Ramos (cell line): ENCODE measurements at regions not wholly inside any gene's neighbourhood (a gene's known extent, or its start where the extent isn't known, plus 50 kb on each side); places are given as distances from the start of the nearest gene placed in this dataset.
"Not testable (repeated sequence)": the region's sequence is repeated elsewhere in the genome, so short reads cannot be mapped to it uniquely, and the experiment has no call there.

Source experiments
- in situ Hi-C: fragments of 300-500 bp; cut with MboI; formaldehyde crosslinking; loops from one replicate; pipeline ENCODE4 v1.14.3; 2022; ENCODE audit warnings: low sequenced_read_pairs; ENCODE audit not compliant: unreplicated experiment

- in situ Hi-C loops, result no loop called here
Observed at GRCh38 chr16:13587181-13587580, 332.8 kb upstream of the ERCC4 start.

GRCh38 chr16:13594823-13595222 is 325.1 kb upstream of the ERCC4 start:
- in situ Hi-C loops, result no loop called here

- in situ Hi-C loops, result no loop called here
Observed at GRCh38 chr16:13606804-13607203, 313.1 kb upstream of the ERCC4 start.

GRCh38 chr16:13607289-13607688 is 312.7 kb upstream of the ERCC4 start:
- in situ Hi-C loops, result no loop called here

GRCh38 chr16:13611596-13611995 is 308.4 kb upstream of the ERCC4 start:
- in situ Hi-C loops, result no loop called here

GRCh38 chr16:13612623-13613022 is 307.3 kb upstream of the ERCC4 start:
- in situ Hi-C loops, result no loop called here

- in situ Hi-C loops, result no loop called here
Observed at GRCh38 chr16:13613165-13613564, 306.8 kb upstream of the ERCC4 start.

GRCh38 chr16:13621639-13622038 is 298.3 kb upstream of the ERCC4 start:
- in situ Hi-C loops, result no loop called here

- in situ Hi-C loops, result no loop called here
Observed at GRCh38 chr16:13628156-13628555, 291.8 kb upstream of the ERCC4 start.

- in situ Hi-C loops, result no loop called here
Observed at GRCh38 chr16:13629704-13630103, 290.2 kb upstream of the ERCC4 start.

- in situ Hi-C loops, result no loop called here
Observed at GRCh38 chr16:13630374-13630773, 289.6 kb upstream of the ERCC4 start.

GRCh38 chr16:13631213-13631767 is 288.7 kb upstream of the ERCC4 start:
- in situ Hi-C loops, result no loop called here

- in situ Hi-C loops, result no loop called here
Observed at GRCh38 chr16:13631916-13632315, 288.0 kb upstream of the ERCC4 start.

- in situ Hi-C loops, result not testable (repeated sequence)
Observed at GRCh38 chr16:13632504-13632903, 287.4 kb upstream of the ERCC4 start.

- in situ Hi-C loops, result no loop called here
Observed at GRCh38 chr16:13633391-13633861, 286.5 kb upstream of the ERCC4 start.

- in situ Hi-C loops, result no loop called here
Observed at GRCh38 chr16:13634253-13634652, 285.7 kb upstream of the ERCC4 start.

GRCh38 chr16:13634959-13635358 is 285.0 kb upstream of the ERCC4 start:
- in situ Hi-C loops, result no loop called here

GRCh38 chr16:13638218-13638617 is 281.7 kb upstream of the ERCC4 start:
- in situ Hi-C loops, result no loop called here

- in situ Hi-C loops, result no loop called here
Observed at GRCh38 chr16:13643412-13643811, 276.5 kb upstream of the ERCC4 start.

- in situ Hi-C loops, result no loop called here
Observed at GRCh38 chr16:13645601-13646245, 274.2 kb upstream of the ERCC4 start.

- in situ Hi-C loops, result no loop called here
Observed at GRCh38 chr16:13660807-13661206, 259.1 kb upstream of the ERCC4 start.

GRCh38 chr16:13665876-13666275 is 254.1 kb upstream of the ERCC4 start:
- in situ Hi-C loops, result no loop called here
